ENCODE measurements at regions not wholly inside any gene's neighbourhood (a gene's known extent, or its start where the extent isn't known, plus 50 kb on each side); places are given as distances from the start of the nearest gene placed in this dataset.

- TF ChIP-seq BHLHE40 (IDR thresholded peaks at IDR 0.05; ENCODE audit: borderline replicate concordance): no peak
- TF ChIP-seq SP1 (IDR thresholded peaks at IDR 0.05): no peak
- no peak for TF ChIP-seq TARDBP (IDR thresholded peaks at IDR 0.05)
- no peak for TF ChIP-seq LEF1 (IDR thresholded peaks at IDR 0.05; ENCODE audit: borderline replicate concordance)
- TF ChIP-seq L3MBTL2 (conservative IDR thresholded peaks at IDR 0.05): no peak
- no peak for TF ChIP-seq CTBP1 (IDR thresholded peaks at IDR 0.05; ENCODE audit: borderline replicate concordance)
- no peak for TF ChIP-seq ELF4 (IDR thresholded peaks at IDR 0.05)
- no peak for TF ChIP-seq SUZ12 (IDR thresholded peaks at IDR 0.05)
- no peak for TF ChIP-seq PKNOX1 (IDR thresholded peaks at IDR 0.05)
- no peak for TF ChIP-seq ZNF384 (IDR thresholded peaks at IDR 0.05)
- no peak for TF ChIP-seq HDGF (IDR thresholded peaks at IDR 0.05; ENCODE audit: borderline replicate concordance)
- TF ChIP-seq FOXA1 (IDR thresholded peaks at IDR 0.05): no peak
- no peak for TF ChIP-seq FOXM1 (IDR thresholded peaks at IDR 0.05; ENCODE audit: borderline replicate concordance)
- no peak for TF ChIP-seq FOXK2 (IDR thresholded peaks at IDR 0.05)
- ChIA-PET CTCF (no interaction called here), POLR2A (no interaction called here)
- no peak for DNase-seq (ENCODE audit: extremely low spot score)
These were observed 248.9 kb downstream of the TMEM182 start for GRCh38 chr2:103010751-103011150.

GRCh38 chr2:103012590-103012989 is 250.8 kb downstream of the TMEM182 start:
- POLR2A ChIA-PET: no interaction called here
- CTCF ChIA-PET: no interaction called here
- DNase-seq (ENCODE audit: extremely low spot score): no peak
- TF ChIP-seq SP1 (IDR thresholded peaks at IDR 0.05) (no peak), BHLHE40 (IDR thresholded peaks at IDR 0.05; ENCODE audit: borderline replicate concordance) (no peak), NFRKB (IDR thresholded peaks at IDR 0.05) (no peak), CTBP1 (IDR thresholded peaks at IDR 0.05; ENCODE audit: borderline replicate concordance) (no peak), ARNT (IDR thresholded peaks at IDR 0.05) (no peak)

GRCh38 chr2:103025056-103025455 is 263.2 kb downstream of the TMEM182 start:
- CTCF ChIA-PET: no interaction called here
- DNase-seq (ENCODE audit: extremely low spot score): no peak
- TF ChIP-seq FOXK2 (IDR thresholded peaks at IDR 0.05) (no peak), TARDBP (IDR thresholded peaks at IDR 0.05) (no peak), FOXA1 (IDR thresholded peaks at IDR 0.05) (no peak), BHLHE40 (IDR thresholded peaks at IDR 0.05; ENCODE audit: borderline replicate concordance) (no peak), SP1 (IDR thresholded peaks at IDR 0.05) (no peak), ZNF384 (IDR thresholded peaks at IDR 0.05) (no peak), NFRKB (IDR thresholded peaks at IDR 0.05) (no peak), CTBP1 (IDR thresholded peaks at IDR 0.05; ENCODE audit: borderline replicate concordance) (no peak), LEF1 (IDR thresholded peaks at IDR 0.05; ENCODE audit: borderline replicate concordance) (no peak), PKNOX1 (IDR thresholded peaks at IDR 0.05) (no peak), HDGF (IDR thresholded peaks at IDR 0.05; ENCODE audit: borderline replicate concordance) (no peak), L3MBTL2 (conservative IDR thresholded peaks at IDR 0.05) (no peak), ELF4 (IDR thresholded peaks at IDR 0.05) (no peak), SUZ12 (IDR thresholded peaks at IDR 0.05) (no peak), FOXM1 (IDR thresholded peaks at IDR 0.05; ENCODE audit: borderline replicate concordance) (no peak), ARNT (IDR thresholded peaks at IDR 0.05) (no peak)
- POLR2A ChIA-PET: no interaction called here

- TF ChIP-seq FOXA1 (IDR thresholded peaks at IDR 0.05) (no peak), NFRKB (IDR thresholded peaks at IDR 0.05) (no peak), BHLHE40 (IDR thresholded peaks at IDR 0.05; ENCODE audit: borderline replicate concordance) (no peak), FOXK2 (IDR thresholded peaks at IDR 0.05) (no peak), L3MBTL2 (conservative IDR thresholded peaks at IDR 0.05) (no peak), CTBP1 (IDR thresholded peaks at IDR 0.05; ENCODE audit: borderline replicate concordance) (no peak), ZNF384 (IDR thresholded peaks at IDR 0.05) (no peak), LEF1 (IDR thresholded peaks at IDR 0.05; ENCODE audit: borderline replicate concordance) (no peak), ELF4 (IDR thresholded peaks at IDR 0.05) (no peak), TARDBP (IDR thresholded peaks at IDR 0.05) (no peak), HDGF (IDR thresholded peaks at IDR 0.05; ENCODE audit: borderline replicate concordance) (no peak), SUZ12 (IDR thresholded peaks at IDR 0.05) (no peak), FOXM1 (IDR thresholded peaks at IDR 0.05; ENCODE audit: borderline replicate concordance) (no peak), SP1 (IDR thresholded peaks at IDR 0.05) (no peak), ARNT (IDR thresholded peaks at IDR 0.05) (no peak), PKNOX1 (IDR thresholded peaks at IDR 0.05) (no peak)
- ChIA-PET POLR2A (no interaction called here), CTCF (no interaction called here)
- DNase-seq (ENCODE audit: extremely low spot score): no peak
These were observed 266.4 kb downstream of the TMEM182 start for GRCh38 chr2:103028181-103028580.
